Stimulated activated CD4-positive, alpha-beta T cell treated with anti-CD3 and anti-CD28 coated beads, Interleukin-1b, Interleukin-23, amount 100 ng/mL, for 24 hours (primary cell): ENCODE measurements at regions not wholly inside any gene's neighbourhood (a gene's known extent, or its start where the extent isn't known, plus 50 kb on each side); places are given as distances from the start of the nearest gene placed in this dataset.
"Not testable (repeated sequence)": the region's sequence is repeated elsewhere in the genome, so short reads cannot be mapped to it uniquely, and the experiment has no call there.

Source experiments
- DNase-seq, 4 experiments: peaks; one replicate each; pipeline ENCODE4 v3.0.0-alpha.2; 2020; ENCODE audit warnings: low read depth in 4 of 4, low spot score in 1 of 4

- no peak for DNase-seq
These were observed 139.6 kb upstream of the SALL1 start for GRCh38 chr16:51290442-51291285.

GRCh38 chr16:51289336-51289735, 138.3 kb upstream of the SALL1 start:
- DNase-seq, result no peak

- no peak for DNase-seq
These were observed 136.2 kb upstream of the SALL1 start for GRCh38 chr16:51287121-51287755.

GRCh38 chr16:51286272-51286671, 135.2 kb upstream of the SALL1 start:
- no peak for DNase-seq

GRCh38 chr16:51276336-51276735, 125.3 kb upstream of the SALL1 start:
- no peak for DNase-seq

GRCh38 chr16:51272420-51272819, 121.3 kb upstream of the SALL1 start:
- no peak for DNase-seq

- DNase-seq, result no peak
These were observed 120.2 kb upstream of the SALL1 start for GRCh38 chr16:51271156-51271701.

- DNase-seq, result no peak
These were observed 117.2 kb upstream of the SALL1 start for GRCh38 chr16:51268237-51268636.

- no peak for DNase-seq
These were observed 116.6 kb upstream of the SALL1 start for GRCh38 chr16:51267681-51268080.

GRCh38 chr16:51262428-51262827, 111.4 kb upstream of the SALL1 start:
- no peak for DNase-seq

GRCh38 chr16:51261919-51262318, 110.8 kb upstream of the SALL1 start:
- DNase-seq, result no peak

GRCh38 chr16:51255349-51255972, 104.4 kb upstream of the SALL1 start:
- no peak for DNase-seq

- not testable (repeated sequence) for DNase-seq
These were observed 103.3 kb upstream of the SALL1 start for GRCh38 chr16:51254390-51254789.

GRCh38 chr16:51248217-51248616, 97.1 kb upstream of the SALL1 start:
- no peak for DNase-seq

GRCh38 chr16:51245658-51245995, 94.6 kb upstream of the SALL1 start:
- no peak for DNase-seq

GRCh38 chr16:51244887-51245657, 94.0 kb upstream of the SALL1 start:
- no peak for DNase-seq

GRCh38 chr16:51243936-51244436, 92.9 kb upstream of the SALL1 start:
- no peak for DNase-seq

- DNase-seq, result no peak
These were observed 91.4 kb upstream of the SALL1 start for GRCh38 chr16:51242296-51242994.

- DNase-seq, result no peak
These were observed 88.1 kb upstream of the SALL1 start for GRCh38 chr16:51239196-51239595.

GRCh38 chr16:51237861-51238378, 86.8 kb upstream of the SALL1 start:
- no peak for DNase-seq
